Activated T-cell treated with anti-CD3 and anti-CD28 coated beads, Interleukin-2, amount 50 U/mL, for 24 hours (primary cell): ENCODE measurements at regions not wholly inside any gene's neighbourhood (a gene's known extent, or its start where the extent isn't known, plus 50 kb on each side); places are given as distances from the start of the nearest gene placed in this dataset.
"Not testable (repeated sequence)": the region's sequence is repeated elsewhere in the genome, so short reads cannot be mapped to it uniquely, and the experiment has no call there.

Experiments
- DNase-seq: peaks from one replicate; pipeline ENCODE4 v3.0.0-alpha.2; 2020
- H3K27ac Mint-ChIP-seq: 2 replicates; pipeline ENCODE4 v1.8.0; 2020; ENCODE audit warnings: mild to moderate bottlenecking, mixed read lengths
- H3K27me3 Mint-ChIP-seq: 2 replicates; pipeline ENCODE4 v1.8.0; 2020; ENCODE audit warnings: mixed read lengths
- H3K36me3 Mint-ChIP-seq: 2 replicates; pipeline ENCODE4 v1.8.0; 2020; ENCODE audit warnings: low read depth, mixed read lengths
- H3K4me1 Mint-ChIP-seq: 2 replicates; pipeline ENCODE4 v1.8.0; 2020; ENCODE audit warnings: low read depth, mixed read lengths
- H3K4me3 Mint-ChIP-seq: 2 replicates; pipeline ENCODE4 v1.8.0; 2020; ENCODE audit warnings: mild to moderate bottlenecking, moderate library complexity, mixed read lengths
- H3K9me3 Mint-ChIP-seq: 2 replicates; pipeline ENCODE4 v1.8.0; 2020; ENCODE audit warnings: mixed read lengths

DNA sequence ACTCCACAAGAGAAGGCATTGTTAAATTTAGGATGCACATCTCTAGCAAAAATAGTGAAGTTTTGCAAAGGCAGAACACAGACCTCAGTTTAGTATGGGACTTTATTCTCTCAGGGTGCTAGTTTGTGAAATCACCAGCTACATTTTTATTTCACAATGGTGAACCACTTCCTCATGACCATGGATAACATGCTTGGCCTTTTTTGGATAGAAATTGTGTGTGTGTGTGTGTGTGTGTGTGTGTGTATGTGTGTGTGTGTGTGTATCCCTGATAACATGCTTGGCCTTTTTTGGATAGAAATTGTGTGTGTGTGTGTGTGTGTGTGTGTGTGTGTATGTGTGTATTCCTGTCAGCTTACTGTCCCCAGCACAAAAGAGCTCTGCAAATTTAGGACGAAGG lies 989.0 kb upstream of the TYRP1 start:
- H3K36me3 Mint-ChIP-seq, H3K9me3 Mint-ChIP-seq, H3K27me3 Mint-ChIP-seq, H3K27ac Mint-ChIP-seq, H3K4me3 Mint-ChIP-seq, DNase-seq, H3K4me1 Mint-ChIP-seq: not testable (repeated sequence)

GRCh38 chr9:11708899-11709298 lies 984.3 kb upstream of the TYRP1 start:
- peaks cover 22% of the 10 kb centered on the region for H3K9me3 Mint-ChIP-seq
- no peaks in the 10 kb centered on the region for H3K36me3 Mint-ChIP-seq
- H3K4me3 Mint-ChIP-seq: no peak overlapping the region
- no peaks in the 10 kb centered on the region for H3K4me1 Mint-ChIP-seq
- no peak overlapping the region for H3K27ac Mint-ChIP-seq
- no peak for DNase-seq
- H3K27me3 Mint-ChIP-seq: no peaks in the 10 kb centered on the region

DNA sequence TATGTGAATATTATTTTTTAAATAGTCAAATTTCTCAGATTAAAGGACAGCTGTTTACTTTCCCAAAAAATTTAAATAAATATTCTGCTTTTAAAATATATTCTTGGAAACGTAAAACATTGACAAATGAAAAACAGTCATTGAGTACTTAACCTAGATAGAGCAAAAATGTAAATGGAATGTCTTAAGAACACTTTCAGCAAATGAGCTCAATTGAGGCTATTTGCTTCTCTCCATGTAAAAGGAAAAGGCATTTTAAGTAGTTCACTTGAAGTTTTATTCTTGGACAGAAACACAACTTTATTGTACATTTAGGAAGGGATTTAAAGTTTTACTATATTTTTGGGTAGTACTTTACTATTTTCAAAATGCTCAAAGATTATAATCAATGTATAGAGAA lies 983.6 kb upstream of the TYRP1 start:
- Mint-ChIP-seq H3K4me3 (no peak overlapping the region), H3K36me3 (no peaks in the 10 kb centered on the region), H3K9me3 (peaks cover 25% of the 10 kb centered on the region), H3K27me3 (no peaks in the 10 kb centered on the region), H3K4me1 (no peaks in the 10 kb centered on the region), H3K27ac (no peak overlapping the region)
- DNase-seq: no peak

DNA sequence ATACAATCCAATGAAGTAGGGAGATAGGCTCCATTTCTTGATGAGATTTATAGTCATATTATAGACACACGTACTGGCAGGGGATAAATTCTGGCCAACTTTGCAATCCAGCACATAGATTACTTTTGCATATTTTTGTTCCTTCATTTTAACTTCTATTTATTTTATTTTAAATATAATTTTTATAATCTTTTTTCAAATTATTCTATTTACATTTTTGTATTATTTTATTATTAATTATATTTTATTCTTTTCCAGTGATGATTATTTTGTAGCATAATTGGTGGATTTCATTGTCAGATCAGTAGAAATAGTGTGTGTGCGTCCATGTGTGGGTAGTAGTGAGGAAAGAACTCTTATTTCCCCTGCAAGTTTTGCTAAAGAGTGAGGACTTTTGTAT lies 980.1 kb upstream of the TYRP1 start:
- Mint-ChIP-seq H3K4me3 (no peak overlapping the region), H3K27me3 (no peaks in the 10 kb centered on the region), H3K4me1 (no peaks in the 10 kb centered on the region), H3K36me3 (no peaks in the 10 kb centered on the region), H3K9me3 (peaks cover 23% of the 10 kb centered on the region), H3K27ac (no peak overlapping the region)
- no peak for DNase-seq

DNA sequence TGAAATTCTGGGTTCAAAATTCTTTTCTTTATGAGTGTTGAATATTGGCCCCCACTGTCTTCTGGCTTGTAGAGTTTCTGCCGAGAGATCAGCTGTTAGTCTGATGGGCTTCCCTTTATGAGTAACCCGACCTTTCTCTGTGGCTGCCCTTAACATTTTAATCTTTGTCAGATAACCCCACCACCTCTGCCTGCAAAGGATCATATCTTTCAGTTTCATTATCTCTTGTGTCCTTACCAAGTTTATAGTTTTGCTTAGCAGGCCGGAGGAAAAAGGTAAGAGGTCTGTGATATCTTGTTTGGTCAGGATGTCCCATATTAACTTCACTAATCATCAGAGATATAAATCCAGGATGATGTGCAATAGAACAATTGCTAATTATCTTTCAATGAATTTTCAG lies 970.2 kb upstream of the TYRP1 start:
- Mint-ChIP-seq H3K27ac (no peak overlapping the region), H3K36me3 (no peaks in the 10 kb centered on the region), H3K27me3 (no peaks in the 10 kb centered on the region), H3K9me3 (peaks cover 38% of the 10 kb centered on the region), H3K4me3 (no peak overlapping the region), H3K4me1 (no peaks in the 10 kb centered on the region)
- no peak for DNase-seq

DNA sequence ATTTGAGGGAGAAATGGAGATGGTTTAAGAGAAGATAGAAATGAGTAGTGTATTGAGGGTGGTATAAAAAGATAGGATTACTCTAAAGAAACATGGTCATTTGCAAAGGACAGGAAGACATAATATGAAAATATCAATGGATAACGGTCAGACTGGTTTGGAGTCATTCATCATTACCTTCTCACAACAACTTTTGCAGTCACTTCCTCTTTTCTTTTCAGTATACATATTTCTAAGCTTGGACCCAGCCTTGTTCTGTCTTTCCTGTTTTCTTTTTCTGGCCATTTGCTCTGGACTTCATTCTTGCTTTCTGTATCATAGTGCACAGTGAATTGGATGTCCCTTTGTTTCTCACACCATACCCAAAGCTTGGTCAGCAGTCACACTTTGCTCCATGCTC lies 966.5 kb upstream of the TYRP1 start:
- DNase-seq: no peak
- Mint-ChIP-seq H3K4me1 (no peaks in the 10 kb centered on the region), H3K36me3 (no peaks in the 10 kb centered on the region), H3K27me3 (no peaks in the 10 kb centered on the region), H3K4me3 (no peak overlapping the region), H3K27ac (no peak overlapping the region), H3K9me3 (peaks cover 37% of the 10 kb centered on the region)

DNA sequence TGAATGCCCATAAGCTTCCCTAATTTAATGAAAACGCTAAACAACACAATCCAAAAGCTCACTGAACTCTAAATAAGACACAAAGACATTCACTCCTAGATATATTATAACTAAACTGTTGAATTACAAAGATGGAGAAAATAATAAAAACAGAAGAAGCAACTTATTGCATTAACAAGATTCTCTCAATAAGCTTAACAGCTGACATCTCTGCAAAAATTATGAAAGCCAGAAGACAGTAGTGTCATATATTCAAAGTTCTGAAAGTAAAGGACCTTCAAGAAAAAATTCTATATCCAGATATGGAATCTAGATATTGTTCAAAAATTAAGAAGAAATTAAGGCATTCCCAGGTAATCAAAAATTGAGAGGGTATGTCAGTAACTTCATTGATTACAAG lies 957.8 kb upstream of the TYRP1 start:
- Mint-ChIP-seq H3K4me1 (no peaks in the 10 kb centered on the region), H3K9me3 (peaks cover 26% of the 10 kb centered on the region), H3K27ac (no peak overlapping the region), H3K27me3 (no peaks in the 10 kb centered on the region), H3K36me3 (no peaks in the 10 kb centered on the region), H3K4me3 (no peak overlapping the region)
- DNase-seq: no peak

DNA sequence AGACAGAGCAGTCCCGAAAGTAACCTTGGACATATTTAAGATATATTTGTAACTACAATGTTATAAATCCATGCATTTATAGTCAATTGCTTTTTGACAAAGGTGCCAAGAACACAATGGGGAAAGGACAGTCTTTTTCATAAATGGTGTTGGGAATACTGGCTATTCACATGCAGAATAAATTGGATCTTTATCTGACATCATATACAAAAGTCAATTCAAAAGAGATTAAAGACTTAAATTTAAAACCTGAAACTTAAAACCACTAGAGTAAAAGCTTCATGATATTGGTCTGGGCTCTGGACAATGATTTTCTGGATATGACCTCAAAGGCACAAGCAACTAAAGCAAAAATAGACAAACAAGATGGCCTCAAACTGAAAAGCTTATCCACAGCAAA lies 950.7 kb upstream of the TYRP1 start:
- Mint-ChIP-seq H3K27me3 (no peaks in the 10 kb centered on the region), H3K9me3 (peaks cover 18% of the 10 kb centered on the region), H3K4me3 (no peak overlapping the region), H3K36me3 (no peaks in the 10 kb centered on the region), H3K27ac (no peak overlapping the region), H3K4me1 (no peaks in the 10 kb centered on the region)
- DNase-seq: no peak

DNA sequence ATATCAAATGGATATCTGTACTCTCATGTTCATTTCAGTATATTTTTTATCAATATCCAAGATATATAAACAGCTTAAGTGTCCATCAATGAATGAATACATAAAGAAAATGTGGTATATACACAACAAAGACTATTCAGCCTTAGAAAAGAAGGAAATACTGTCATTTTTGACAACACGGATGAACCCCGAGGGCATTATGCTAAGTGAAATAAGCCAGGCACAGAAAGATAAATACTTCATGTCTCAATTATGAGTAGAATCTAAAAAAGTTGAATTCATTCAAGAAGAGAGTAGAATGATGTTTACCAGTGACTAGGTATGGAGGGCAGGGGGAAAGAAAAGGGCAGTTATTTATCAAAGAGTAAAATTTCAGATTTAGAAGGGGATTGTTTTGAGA lies 949.8 kb upstream of the TYRP1 start:
- Mint-ChIP-seq H3K4me3 (no peak overlapping the region), H3K27me3 (no peaks in the 10 kb centered on the region), H3K36me3 (no peaks in the 10 kb centered on the region), H3K27ac (no peak overlapping the region), H3K4me1 (no peaks in the 10 kb centered on the region), H3K9me3 (peaks cover 18% of the 10 kb centered on the region)
- DNase-seq: no peak

DNA sequence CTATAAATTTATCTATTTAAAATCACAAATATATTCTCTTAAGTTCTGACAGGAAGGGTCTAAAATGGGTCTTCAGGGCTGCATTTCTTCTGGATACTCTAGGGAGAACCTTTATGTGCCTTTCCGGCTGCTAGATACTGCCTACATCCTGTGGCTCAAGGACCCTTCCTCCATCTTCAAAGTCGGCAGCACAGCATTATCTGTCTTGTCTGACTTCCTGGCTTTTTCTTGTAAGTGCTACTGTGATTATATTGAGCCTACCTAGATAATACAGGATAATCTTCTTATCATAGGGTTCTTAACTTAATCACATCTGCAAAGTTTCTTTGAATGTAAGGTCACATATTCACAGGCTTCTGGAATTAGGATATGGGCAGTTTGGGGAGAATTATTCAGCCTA lies 943.8 kb upstream of the TYRP1 start:
- no peak for DNase-seq
- Mint-ChIP-seq H3K36me3 (no peaks in the 10 kb centered on the region), H3K4me1 (no peaks in the 10 kb centered on the region), H3K27ac (no peak overlapping the region), H3K4me3 (no peak overlapping the region), H3K9me3 (peaks cover 19% of the 10 kb centered on the region), H3K27me3 (no peaks in the 10 kb centered on the region)

- H3K9me3 Mint-ChIP-seq: peaks cover 19% of the 10 kb centered on the region
- no peak overlapping the region for H3K4me3 Mint-ChIP-seq
- no peaks in the 10 kb centered on the region for H3K36me3 Mint-ChIP-seq
- no peak overlapping the region for H3K27ac Mint-ChIP-seq
- H3K27me3 Mint-ChIP-seq: no peaks in the 10 kb centered on the region
- no peak for DNase-seq
- H3K4me1 Mint-ChIP-seq: no peaks in the 10 kb centered on the region
These were observed 937.2 kb upstream of the TYRP1 start for GRCh38 chr9:11755951-11756350.

DNA sequence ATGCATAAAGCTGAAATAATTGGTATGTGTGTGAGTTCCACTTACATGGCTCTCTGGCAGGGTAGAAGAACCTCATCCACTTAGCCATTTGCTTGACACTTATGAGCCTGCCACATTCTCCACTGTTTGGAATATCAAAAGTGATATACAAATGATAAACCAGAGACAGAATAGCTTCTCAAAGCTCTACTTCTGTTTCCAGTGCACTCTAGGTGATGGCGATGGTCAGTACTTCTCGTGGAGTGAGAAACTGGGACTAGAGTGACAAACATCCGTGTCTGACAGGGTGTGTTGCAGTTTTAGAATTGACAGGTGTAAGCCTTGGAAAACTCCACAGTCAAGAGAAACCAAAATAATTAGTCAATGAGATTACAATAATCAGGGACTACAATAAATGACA lies 935.8 kb upstream of the TYRP1 start:
- no peaks in the 10 kb centered on the region for H3K4me1 Mint-ChIP-seq
- H3K27ac Mint-ChIP-seq: no peak overlapping the region
- H3K27me3 Mint-ChIP-seq: no peaks in the 10 kb centered on the region
- no peak for DNase-seq
- H3K36me3 Mint-ChIP-seq: no peaks in the 10 kb centered on the region
- H3K4me3 Mint-ChIP-seq: no peak overlapping the region
- peaks cover 14% of the 10 kb centered on the region for H3K9me3 Mint-ChIP-seq

DNA sequence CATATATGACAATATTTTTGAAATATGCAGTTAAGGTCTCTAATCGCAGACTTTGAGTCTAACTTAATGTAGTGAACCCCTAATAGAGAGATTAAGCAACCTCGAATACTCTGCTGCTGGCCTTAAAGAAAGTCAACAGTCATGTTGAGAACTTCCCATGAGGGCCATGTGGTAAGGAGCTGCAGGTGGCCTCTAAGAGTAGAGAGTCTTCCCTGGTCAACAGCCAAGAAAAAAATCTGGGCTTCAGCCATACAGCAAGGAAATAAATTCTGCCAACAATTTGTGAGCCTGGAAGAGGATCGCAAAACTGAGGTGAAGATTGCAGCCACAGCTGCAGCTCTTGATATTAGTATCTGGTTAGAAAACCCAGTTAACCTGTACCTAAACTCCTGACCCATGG lies 935.2 kb upstream of the TYRP1 start:
- Mint-ChIP-seq H3K27ac (no peak overlapping the region), H3K4me3 (no peak overlapping the region), H3K36me3 (no peaks in the 10 kb centered on the region), H3K4me1 (no peaks in the 10 kb centered on the region), H3K27me3 (no peaks in the 10 kb centered on the region), H3K9me3 (peaks cover 10% of the 10 kb centered on the region)
- no peak for DNase-seq

- peaks cover 20% of the 10 kb centered on the region for H3K9me3 Mint-ChIP-seq
- no peak overlapping the region for H3K4me3 Mint-ChIP-seq
- no peaks in the 10 kb centered on the region for H3K36me3 Mint-ChIP-seq
- DNase-seq: no peak
- no peaks in the 10 kb centered on the region for H3K4me1 Mint-ChIP-seq
- H3K27me3 Mint-ChIP-seq: no peaks in the 10 kb centered on the region
- no peak overlapping the region for H3K27ac Mint-ChIP-seq
These were observed 913.2 kb upstream of the TYRP1 start for GRCh38 chr9:11779971-11780370.

DNA sequence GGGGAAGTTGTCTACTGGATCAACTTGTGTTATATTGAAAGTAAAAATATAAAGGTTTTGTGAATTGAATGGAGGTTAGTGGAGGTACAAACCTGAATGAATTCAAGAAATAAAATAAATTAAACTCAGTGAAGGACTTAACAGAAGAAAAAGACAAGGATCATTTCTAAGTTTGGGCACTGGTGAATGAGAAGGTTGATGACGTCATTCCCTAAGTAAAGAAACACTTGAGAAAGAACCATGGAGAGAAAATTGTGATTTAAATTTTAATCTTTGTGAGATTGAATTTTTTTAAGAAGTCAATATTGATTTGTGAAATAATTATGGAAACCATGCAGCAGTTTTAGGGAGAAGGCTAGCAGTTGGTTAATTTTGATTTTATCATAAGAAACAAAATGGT lies 900.3 kb upstream of the TYRP1 start:
- Mint-ChIP-seq H3K4me3 (no peak overlapping the region), H3K27me3 (no peaks in the 10 kb centered on the region), H3K4me1 (no peaks in the 10 kb centered on the region), H3K36me3 (no peaks in the 10 kb centered on the region), H3K27ac (no peak overlapping the region), H3K9me3 (peaks cover 20% of the 10 kb centered on the region)
- DNase-seq: no peak

- H3K4me3 Mint-ChIP-seq: no peak overlapping the region
- no peaks in the 10 kb centered on the region for H3K4me1 Mint-ChIP-seq
- H3K27me3 Mint-ChIP-seq: no peaks in the 10 kb centered on the region
- H3K27ac Mint-ChIP-seq: no peak overlapping the region
- H3K36me3 Mint-ChIP-seq: no peaks in the 10 kb centered on the region
- DNase-seq: no peak
- peaks cover 21% of the 10 kb centered on the region for H3K9me3 Mint-ChIP-seq
These were observed 898.2 kb upstream of the TYRP1 start for GRCh38 chr9:11794984-11795383.
